ENCODE measurements at regions not wholly inside any gene's neighbourhood (a gene's known extent, or its start where the extent isn't known, plus 50 kb on each side); places are given as distances from the start of the nearest gene placed in this dataset.
A peak's percentile ranks its signal among the peaks of the same experiment; 100 is the strongest.

DNA sequence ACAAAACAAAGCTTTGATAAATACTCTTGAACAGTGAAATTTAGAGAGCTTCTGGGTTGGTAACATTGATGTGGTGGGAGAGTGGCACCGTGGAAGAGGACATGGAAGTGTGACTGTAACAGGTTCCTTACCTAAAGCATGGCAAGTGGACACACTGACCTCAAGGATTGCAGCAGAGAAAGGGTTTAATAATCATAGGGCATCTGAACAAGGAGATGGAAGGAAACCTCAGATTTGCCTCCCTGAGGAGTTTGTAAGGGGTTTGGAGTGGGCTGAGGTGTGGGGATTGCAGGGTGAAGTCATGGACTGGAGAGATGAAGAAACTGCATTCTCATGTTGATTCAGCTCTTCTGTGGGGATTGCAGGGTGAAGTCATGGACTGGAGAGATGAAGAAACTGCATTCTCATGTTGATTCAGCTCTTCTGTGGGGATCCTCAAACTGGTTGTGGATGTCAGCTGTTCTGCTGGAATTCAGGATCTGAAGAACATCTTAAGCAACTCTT is 83.8 kb upstream of the TLK1 start:
- peak; percentile 44 for DNase-seq (ENCODE audit: low read depth)
- POLR2A ChIA-PET: interaction anchor here (0.6 kb wide), 2 partner anchors 10 to 21 kb away, joined by 3 to 6 read pairs; no protein-coding TSS in a partner anchor
- CTCF ChIA-PET: interaction anchor here (0.8 to 1.0 kb wide), 2 partner anchors 10 to 18 kb away, joined by 3 to 4 read pairs; no protein-coding TSS in a partner anchor
- TF ChIP-seq, protein P1, sequence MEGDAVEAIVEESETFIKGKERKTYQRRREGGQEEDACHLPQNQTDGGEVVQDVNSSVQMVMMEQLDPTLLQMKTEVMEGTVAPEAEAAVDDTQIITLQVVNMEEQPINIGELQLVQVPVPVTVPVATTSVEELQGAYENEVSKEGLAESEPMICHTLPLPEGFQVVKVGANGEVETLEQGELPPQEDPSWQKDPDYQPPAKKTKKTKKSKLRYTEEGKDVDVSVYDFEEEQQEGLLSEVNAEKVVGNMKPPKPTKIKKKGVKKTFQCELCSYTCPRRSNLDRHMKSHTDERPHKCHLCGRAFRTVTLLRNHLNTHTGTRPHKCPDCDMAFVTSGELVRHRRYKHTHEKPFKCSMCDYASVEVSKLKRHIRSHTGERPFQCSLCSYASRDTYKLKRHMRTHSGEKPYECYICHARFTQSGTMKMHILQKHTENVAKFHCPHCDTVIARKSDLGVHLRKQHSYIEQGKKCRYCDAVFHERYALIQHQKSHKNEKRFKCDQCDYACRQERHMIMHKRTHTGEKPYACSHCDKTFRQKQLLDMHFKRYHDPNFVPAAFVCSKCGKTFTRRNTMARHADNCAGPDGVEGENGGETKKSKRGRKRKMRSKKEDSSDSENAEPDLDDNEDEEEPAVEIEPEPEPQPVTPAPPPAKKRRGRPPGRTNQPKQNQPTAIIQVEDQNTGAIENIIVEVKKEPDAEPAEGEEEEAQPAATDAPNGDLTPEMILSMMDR (IDR thresholded peaks at IDR 0.05; ENCODE audit: insufficient read depth, low read depth, low read length): no peak
- Histone ChIP-seq H3K27me3 (ENCODE audit: control insufficient read depth, insufficient read depth, low read length) (no peaks in the 10 kb centered on the region), H3K36me3 (ENCODE audit: control insufficient read depth, insufficient read depth, low read length) (no peaks in the 10 kb centered on the region), H3K4me3 (ENCODE audit: low read depth, low read length) (no peak overlapping the region)

DNA sequence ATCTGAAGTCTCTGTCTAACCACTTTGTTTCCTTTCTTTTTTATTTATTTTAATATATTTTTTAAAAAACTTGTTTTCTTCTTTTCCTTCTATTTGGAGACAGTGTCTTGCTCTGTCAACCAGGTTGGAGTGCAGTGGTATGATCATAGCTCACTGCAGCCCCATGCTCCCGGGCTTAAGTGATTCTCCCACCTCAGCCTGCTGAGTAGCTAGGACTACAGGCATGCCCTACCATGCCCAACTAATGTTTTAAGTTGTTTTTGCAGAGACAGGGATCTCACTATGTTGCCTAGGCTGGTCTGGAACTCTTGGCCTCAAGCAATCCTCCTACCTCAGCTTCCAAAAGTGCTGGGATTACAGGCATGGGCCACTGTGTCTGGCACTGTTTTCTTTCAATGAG is 81.1 kb upstream of the TLK1 start:
- Histone ChIP-seq H3K4me3 (ENCODE audit: low read depth, low read length) (no peak overlapping the region), H3K36me3 (ENCODE audit: control insufficient read depth, insufficient read depth, low read length) (no peaks in the 10 kb centered on the region), H3K27me3 (ENCODE audit: control insufficient read depth, insufficient read depth, low read length) (no peaks in the 10 kb centered on the region)
- ChIA-PET CTCF (interaction anchor here (0.6 to 0.7 kb wide), 2 partner anchors 38 to 189 kb away, joined by 3 read pairs; no protein-coding TSS in a partner anchor), POLR2A (no interaction called here)
- TF ChIP-seq, protein P1 (IDR thresholded peaks at IDR 0.05; ENCODE audit: insufficient read depth, low read depth, low read length): no peak
- no peak for DNase-seq (ENCODE audit: low read depth)

DNA sequence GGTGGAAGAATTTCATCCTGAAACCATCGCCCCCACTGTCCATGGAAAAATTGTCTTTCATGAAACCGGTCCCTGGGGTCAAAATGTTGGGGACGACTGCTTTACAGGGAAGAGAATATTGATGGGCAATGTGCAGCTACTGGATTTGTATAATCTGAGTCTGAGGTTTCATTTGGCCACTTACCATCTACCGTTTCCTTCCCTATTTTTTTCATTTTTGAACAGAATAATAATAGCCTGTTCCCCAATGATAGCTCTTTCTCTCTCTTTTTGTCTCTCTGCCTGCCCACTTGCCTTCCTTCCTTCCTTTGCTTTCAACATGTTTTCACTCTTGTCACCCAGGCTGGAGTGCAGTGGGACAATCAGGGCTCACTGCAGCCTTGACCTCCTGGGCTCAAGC is 78.3 kb upstream of the TLK1 start:
- DNase-seq (ENCODE audit: low read depth): no peak
- Histone ChIP-seq H3K36me3 (ENCODE audit: control insufficient read depth, insufficient read depth, low read length) (no peaks in the 10 kb centered on the region), H3K4me3 (ENCODE audit: low read depth, low read length) (no peak overlapping the region), H3K27me3 (ENCODE audit: control insufficient read depth, insufficient read depth, low read length) (no peaks in the 10 kb centered on the region)
- POLR2A ChIA-PET: no interaction called here
- TF ChIP-seq, protein P1 (IDR thresholded peaks at IDR 0.05; ENCODE audit: insufficient read depth, low read depth, low read length): no peak
- CTCF ChIA-PET: interaction anchor here (1.0 kb wide), 1 partner anchor 9 kb away, joined by 4 read pairs; no protein-coding TSS in a partner anchor

DNA sequence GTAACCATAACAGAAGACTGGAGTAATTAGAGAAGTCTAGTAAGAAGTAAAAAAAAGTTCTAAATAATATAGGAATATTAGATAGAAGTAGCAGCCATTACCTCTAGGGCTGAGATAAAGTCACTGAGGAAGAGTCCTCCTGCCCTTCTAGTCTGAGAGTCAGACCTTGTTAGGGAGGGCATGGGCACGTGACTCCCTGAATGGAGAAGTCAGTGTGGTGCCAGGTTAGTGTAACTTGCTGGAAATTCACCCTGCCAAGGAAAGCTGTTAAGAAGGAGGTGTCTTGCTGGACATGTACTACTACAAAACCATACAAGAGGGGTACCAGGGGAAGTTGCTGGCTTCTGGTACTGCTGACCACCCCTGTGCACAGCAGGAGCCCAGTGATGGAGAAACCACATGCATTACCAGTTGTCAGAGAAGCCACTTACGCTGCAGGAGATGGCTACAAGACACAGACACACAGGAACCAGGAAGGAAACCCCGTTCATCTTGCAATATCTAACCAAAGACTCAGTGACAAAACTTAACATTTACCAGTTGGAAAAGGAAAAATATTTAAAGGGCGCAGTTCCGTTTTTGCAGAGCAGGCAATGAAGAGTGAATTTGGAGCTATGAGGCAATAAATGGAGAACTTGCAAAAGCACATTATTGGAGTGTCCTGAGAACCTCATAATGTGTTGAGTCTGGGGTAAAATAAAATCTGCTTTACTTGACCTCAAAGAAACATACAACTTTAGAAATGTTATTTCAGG is 77.2 kb upstream of the TLK1 start:
- no peaks in the 10 kb centered on the region for H3K27me3 ChIP-seq (ENCODE audit: control insufficient read depth, insufficient read depth, low read length)
- H3K36me3 ChIP-seq (ENCODE audit: control insufficient read depth, insufficient read depth, low read length): no peaks in the 10 kb centered on the region
- no peak overlapping the region for H3K4me3 ChIP-seq (ENCODE audit: low read depth, low read length)
- DNase-seq (ENCODE audit: low read depth): no peak
- TF ChIP-seq, protein P1 (IDR thresholded peaks at IDR 0.05; ENCODE audit: insufficient read depth, low read depth, low read length): no peak
- CTCF ChIA-PET: no interaction called here
- POLR2A ChIA-PET: no interaction called here

DNA sequence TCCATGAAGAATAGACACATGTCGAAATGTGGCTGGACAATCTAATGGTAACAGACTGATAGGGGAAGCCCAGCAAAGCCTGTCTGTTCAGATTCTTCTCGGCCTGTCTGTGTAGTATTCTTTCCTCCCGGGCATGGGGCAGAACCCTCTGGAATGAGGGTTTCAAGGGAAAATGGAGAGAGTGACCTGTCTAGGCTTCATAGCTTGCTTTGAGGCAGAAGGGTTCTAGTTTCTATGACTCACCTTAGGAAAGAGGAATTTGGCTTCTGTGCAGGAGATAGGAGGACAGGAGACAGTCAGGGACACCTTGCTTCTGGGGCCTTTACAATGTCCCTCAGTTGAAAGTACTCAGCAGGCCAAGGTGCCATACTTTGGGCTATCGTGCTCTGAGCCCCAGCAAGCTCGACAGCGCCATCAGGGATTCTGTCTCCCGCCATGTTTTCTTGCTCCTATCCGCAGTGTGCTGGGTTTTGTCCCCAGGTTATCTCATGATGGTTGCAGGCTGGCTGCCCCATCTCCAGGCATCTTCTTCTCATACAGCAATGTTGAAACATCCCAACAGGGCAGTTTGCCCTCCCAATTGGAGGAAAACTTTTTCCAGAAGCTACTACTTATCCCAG is 74.7 kb upstream of the TLK1 start:
- no peaks in the 10 kb centered on the region for H3K36me3 ChIP-seq (ENCODE audit: control insufficient read depth, insufficient read depth, low read length)
- CTCF ChIA-PET: interaction anchor here (0.5 kb wide), 1 partner anchor 12 kb away, joined by 3 read pairs; no protein-coding TSS in a partner anchor
- DNase-seq (ENCODE audit: low read depth): no peak
- H3K4me3 ChIP-seq (ENCODE audit: low read depth, low read length): no peak overlapping the region
- H3K27me3 ChIP-seq (ENCODE audit: control insufficient read depth, insufficient read depth, low read length): no peaks in the 10 kb centered on the region
- POLR2A ChIA-PET: no interaction called here
- TF ChIP-seq, protein P1 (IDR thresholded peaks at IDR 0.05; ENCODE audit: insufficient read depth, low read depth, low read length): no peak
